SU-DHL-6 (cell line): ENCODE measurements at regions not wholly inside any gene's neighbourhood (a gene's known extent, or its start where the extent isn't known, plus 50 kb on each side); places are given as distances from the start of the nearest gene placed in this dataset.

Experiments
- EZH2phosphoT487 ChIP-seq: fragments of 200-600 bp; sonication (generic), shearing (Covaris generic); conservative IDR thresholded peaks from 2 replicates; pipeline ENCODE4 v1.6.1; 2018; ENCODE audit warnings: mild to moderate bottlenecking, antibody characterized with exemption, low read length, moderate library complexity, mixed read lengths
- TF ChIP-seq, protein P1 (sequence below): fragments of 200-600 bp; sonication (generic); IDR thresholded peaks from one replicate; pipeline ENCODE4 v1.5.1; 2017; ENCODE audit warnings: antibody characterized with exemption, mild to moderate bottlenecking, low read length, moderate library complexity; ENCODE audit not compliant: insufficient read depth, poor library complexity, severe bottlenecking

DNA sequence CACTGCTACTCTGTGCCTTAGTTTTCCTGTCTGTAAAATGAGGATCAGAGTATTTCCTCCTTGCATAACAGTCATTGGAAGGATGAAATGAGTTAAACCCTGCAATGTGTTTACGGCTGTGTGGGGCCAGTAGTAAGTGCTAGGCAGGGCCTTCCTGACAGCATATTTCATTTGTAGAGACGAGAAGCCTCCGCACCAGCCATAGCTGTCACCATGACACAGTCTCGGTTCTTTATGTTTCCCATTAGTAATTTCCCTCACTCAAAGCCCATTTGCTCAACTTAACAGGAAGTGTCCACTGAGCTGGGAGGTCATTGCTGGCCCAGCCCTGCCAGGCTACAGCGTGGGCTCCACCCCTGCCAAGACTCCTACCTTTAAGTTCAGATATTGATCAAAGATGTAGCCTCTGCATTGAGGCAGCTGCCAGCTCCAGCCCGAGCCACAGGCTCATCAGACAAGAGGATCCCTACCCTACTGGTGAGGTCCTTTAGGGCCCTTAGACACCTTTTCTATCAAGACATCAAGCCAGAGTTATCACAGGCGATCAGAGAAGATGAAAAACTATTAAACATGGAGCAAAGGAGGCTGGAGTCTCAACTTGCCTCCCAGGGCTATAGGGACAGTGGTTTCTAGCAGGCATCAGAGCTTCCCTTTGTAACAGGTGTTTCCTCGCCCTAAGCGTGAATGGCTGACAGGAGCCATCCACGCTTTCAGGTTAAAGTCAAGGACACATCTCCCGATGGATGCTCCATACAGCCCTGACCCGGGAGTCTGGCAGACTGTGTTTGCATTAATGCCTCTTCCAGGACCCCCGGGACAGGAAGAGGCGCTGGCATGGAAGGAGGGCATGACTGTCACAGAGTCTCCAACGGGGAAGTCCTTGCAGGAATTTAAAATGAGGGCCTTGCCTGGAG, 251.7 kb downstream of the NDUFA10 start:
- TF ChIP-seq EZH2phosphoT487 = no peak
- TF ChIP-seq, protein P1, sequence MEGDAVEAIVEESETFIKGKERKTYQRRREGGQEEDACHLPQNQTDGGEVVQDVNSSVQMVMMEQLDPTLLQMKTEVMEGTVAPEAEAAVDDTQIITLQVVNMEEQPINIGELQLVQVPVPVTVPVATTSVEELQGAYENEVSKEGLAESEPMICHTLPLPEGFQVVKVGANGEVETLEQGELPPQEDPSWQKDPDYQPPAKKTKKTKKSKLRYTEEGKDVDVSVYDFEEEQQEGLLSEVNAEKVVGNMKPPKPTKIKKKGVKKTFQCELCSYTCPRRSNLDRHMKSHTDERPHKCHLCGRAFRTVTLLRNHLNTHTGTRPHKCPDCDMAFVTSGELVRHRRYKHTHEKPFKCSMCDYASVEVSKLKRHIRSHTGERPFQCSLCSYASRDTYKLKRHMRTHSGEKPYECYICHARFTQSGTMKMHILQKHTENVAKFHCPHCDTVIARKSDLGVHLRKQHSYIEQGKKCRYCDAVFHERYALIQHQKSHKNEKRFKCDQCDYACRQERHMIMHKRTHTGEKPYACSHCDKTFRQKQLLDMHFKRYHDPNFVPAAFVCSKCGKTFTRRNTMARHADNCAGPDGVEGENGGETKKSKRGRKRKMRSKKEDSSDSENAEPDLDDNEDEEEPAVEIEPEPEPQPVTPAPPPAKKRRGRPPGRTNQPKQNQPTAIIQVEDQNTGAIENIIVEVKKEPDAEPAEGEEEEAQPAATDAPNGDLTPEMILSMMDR = no peak
